Uterus (tissue), 2 donors: ENCODE measurements at regions not wholly inside any gene's neighbourhood (a gene's known extent, or its start where the extent isn't known, plus 50 kb on each side); places are given as distances from the start of the nearest gene placed in this dataset.

Source experiments
- POLR2A ChIP-seq, 2 donors: fragments of 450-650 bp; IDR thresholded peaks; one replicate each; pipeline ENCODE4 v1.6.1; 2016; ENCODE audit warnings: antibody characterized with exemption in 2 of 2, mild to moderate bottlenecking in 1 of 2, moderate library complexity in 1 of 2
- TF ChIP-seq, protein P1 (sequence below), 4 experiments: fragments of 200-600 bp in 2 of 4; fragments of 450-650 bp in 2 of 4; sonication (generic) in 2 of 4; IDR thresholded peaks; one replicate each; pipeline ENCODE4 v1.5.1; 2016 to 2019; ENCODE audit warnings: antibody characterized with exemption in 4 of 4, mild to moderate bottlenecking in 2 of 4, moderate library complexity in 1 of 4

DNA sequence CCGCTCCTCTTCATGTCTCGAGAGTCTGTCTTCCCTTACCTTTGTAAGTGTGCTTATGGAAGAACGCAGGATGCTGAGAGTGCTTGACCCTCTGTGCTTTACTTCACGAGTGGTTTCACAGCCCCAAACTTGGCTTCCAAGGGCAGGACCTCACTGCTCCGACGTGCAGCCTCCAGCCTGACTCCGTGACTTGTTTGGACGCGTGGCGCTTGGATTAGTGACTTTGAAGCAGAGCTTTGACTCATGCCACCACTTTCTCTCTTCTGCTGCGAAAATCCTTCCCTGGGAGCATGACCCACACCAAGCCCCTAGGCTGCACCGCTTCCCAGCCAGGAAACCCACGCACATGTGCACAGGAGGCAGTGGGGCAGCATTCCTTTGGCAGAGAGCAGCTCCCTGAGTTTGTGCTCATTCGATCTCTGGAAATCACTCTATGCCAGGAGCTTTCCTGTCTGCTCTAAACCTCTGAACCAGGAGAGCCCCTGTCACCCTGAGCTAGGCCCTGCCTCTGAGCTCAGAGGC lies 207.8 kb upstream of the HS6ST1 start:
- TF ChIP-seq POLR2A (IDR thresholded peaks at IDR 0.05), result no peak
- TF ChIP-seq, protein P1, sequence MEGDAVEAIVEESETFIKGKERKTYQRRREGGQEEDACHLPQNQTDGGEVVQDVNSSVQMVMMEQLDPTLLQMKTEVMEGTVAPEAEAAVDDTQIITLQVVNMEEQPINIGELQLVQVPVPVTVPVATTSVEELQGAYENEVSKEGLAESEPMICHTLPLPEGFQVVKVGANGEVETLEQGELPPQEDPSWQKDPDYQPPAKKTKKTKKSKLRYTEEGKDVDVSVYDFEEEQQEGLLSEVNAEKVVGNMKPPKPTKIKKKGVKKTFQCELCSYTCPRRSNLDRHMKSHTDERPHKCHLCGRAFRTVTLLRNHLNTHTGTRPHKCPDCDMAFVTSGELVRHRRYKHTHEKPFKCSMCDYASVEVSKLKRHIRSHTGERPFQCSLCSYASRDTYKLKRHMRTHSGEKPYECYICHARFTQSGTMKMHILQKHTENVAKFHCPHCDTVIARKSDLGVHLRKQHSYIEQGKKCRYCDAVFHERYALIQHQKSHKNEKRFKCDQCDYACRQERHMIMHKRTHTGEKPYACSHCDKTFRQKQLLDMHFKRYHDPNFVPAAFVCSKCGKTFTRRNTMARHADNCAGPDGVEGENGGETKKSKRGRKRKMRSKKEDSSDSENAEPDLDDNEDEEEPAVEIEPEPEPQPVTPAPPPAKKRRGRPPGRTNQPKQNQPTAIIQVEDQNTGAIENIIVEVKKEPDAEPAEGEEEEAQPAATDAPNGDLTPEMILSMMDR (IDR thresholded peaks at IDR 0.05), result no peak
